Liver (tissue), 7 donors: ENCODE measurements at regions not wholly inside any gene's neighbourhood (a gene's known extent, or its start where the extent isn't known, plus 50 kb on each side); places are given as distances from the start of the nearest gene placed in this dataset.

Experiments
- DNase-seq: peaks from one replicate; pipeline ENCODE4 v3.0.0-alpha.2; 2017; ENCODE audit warnings: low spot score
- H3K27ac ChIP-seq, 2 donors: one replicate each; pipeline ENCODE4 v1.7.0; 2013; ENCODE audit warnings: inconsistent platforms in 2 of 2, low read length in 2 of 2, control low read depth in 1 of 2, low read depth in 1 of 2, mild to moderate bottlenecking in 1 of 2
- H3K27me3 ChIP-seq, 4 donors: one replicate each; pipeline versions ENCODE4 v1.6.1 to v1.7.0; 2013; ENCODE audit warnings: low read length in 3 of 4, inconsistent platforms in 1 of 4, mild to moderate bottlenecking in 1 of 4, moderate library complexity in 1 of 4; ENCODE audit not compliant: control insufficient read depth in 4 of 4, insufficient read depth in 4 of 4
- H3K36me3 ChIP-seq, 4 donors: one replicate each; pipeline versions ENCODE4 v1.6.1 to v1.7.0; 2013; ENCODE audit warnings: low read length in 3 of 4, mild to moderate bottlenecking in 3 of 4, low read depth in 1 of 4, moderate library complexity in 1 of 4; ENCODE audit not compliant: control insufficient read depth in 4 of 4, insufficient read depth in 3 of 4
- H3K4me1 ChIP-seq, 4 donors: one replicate each; pipeline versions ENCODE4 v1.6.1 to v1.7.0; 2013; ENCODE audit warnings: low read length in 3 of 4, mild to moderate bottlenecking in 3 of 4, moderate library complexity in 1 of 4; ENCODE audit not compliant: control insufficient read depth in 4 of 4, insufficient read depth in 4 of 4
- H3K4me3 ChIP-seq, 3 donors: one replicate each; pipeline versions ENCODE4 v1.6.1 to v1.7.0; 2013; ENCODE audit warnings: low read length in 3 of 3, control low read depth in 1 of 3, low read depth in 1 of 3, mild to moderate bottlenecking in 1 of 3
- H3K9ac ChIP-seq, 2 donors: one replicate each; pipeline ENCODE4 v1.7.0; 2013; ENCODE audit warnings: low read length in 2 of 2, mild to moderate bottlenecking in 2 of 2, moderate library complexity in 2 of 2, control low read depth in 1 of 2, low read depth in 1 of 2
- H3K9me3 ChIP-seq, 4 donors: one replicate each; pipeline versions ENCODE4 v1.6.1 to v1.7.0; 2013; ENCODE audit warnings: low read length in 3 of 4; ENCODE audit not compliant: control insufficient read depth in 4 of 4
- EGR1 ChIP-seq, 2 donors: IDR thresholded peaks; 2 replicates each; pipeline ENCODE4 v1.6.1; 2016 to 2018; ENCODE audit warnings: antibody characterized with exemption in 2 of 2, low read depth in 2 of 2
- FOXA1 ChIP-seq: IDR thresholded peaks from 2 replicates; pipeline ENCODE4 v1.6.1; 2016; ENCODE audit warnings: antibody characterized with exemption
- FOXA2 ChIP-seq: IDR thresholded peaks from 2 replicates; pipeline ENCODE4 v1.6.1; 2016; ENCODE audit warnings: antibody characterized with exemption
- GABPA ChIP-seq, 2 donors: IDR thresholded peaks in 1 of 2; conservative IDR thresholded peaks in 1 of 2; 2 replicates each; pipeline ENCODE4 v1.6.1; 2016; ENCODE audit warnings: antibody characterized with exemption in 2 of 2, mild to moderate bottlenecking in 1 of 2, moderate library complexity in 1 of 2
- HNF4A ChIP-seq, 2 donors: conservative IDR thresholded peaks; 2 replicates each; pipeline ENCODE4 v1.6.1; 2016; ENCODE audit warnings: antibody characterized with exemption in 2 of 2, mild to moderate bottlenecking in 2 of 2
- HNF4G ChIP-seq: IDR thresholded peaks from 2 replicates; pipeline ENCODE4 v1.6.1; 2016; ENCODE audit warnings: antibody characterized with exemption
- JUND ChIP-seq, 2 donors: IDR thresholded peaks; 2 replicates each; pipeline ENCODE4 v1.6.1; 2016; ENCODE audit warnings: antibody characterized with exemption in 2 of 2
- NR2F2 ChIP-seq: IDR thresholded peaks from 2 replicates; pipeline ENCODE4 v1.6.1; 2016; ENCODE audit warnings: antibody characterized with exemption
- RAD21 ChIP-seq, 2 donors: IDR thresholded peaks; 2 replicates each; pipeline ENCODE4 v1.6.1; 2016; ENCODE audit warnings: antibody characterized with exemption in 2 of 2, mild to moderate bottlenecking in 2 of 2
- RXRA ChIP-seq, 2 donors: IDR thresholded peaks; 2 replicates each; pipeline ENCODE4 v1.6.1; 2017 to 2018; ENCODE audit warnings: antibody characterized with exemption in 2 of 2, mild to moderate bottlenecking in 1 of 2
- SP1 ChIP-seq: IDR thresholded peaks from 2 replicates; pipeline ENCODE4 v1.6.1; 2018; ENCODE audit warnings: antibody characterized with exemption, mild to moderate bottlenecking
- TAF1 ChIP-seq: conservative IDR thresholded peaks from 2 replicates; pipeline ENCODE4 v1.6.1; 2016; ENCODE audit warnings: antibody characterized with exemption, mild to moderate bottlenecking
- YY1 ChIP-seq: IDR thresholded peaks from 2 replicates; pipeline ENCODE4 v1.6.1; 2016; ENCODE audit warnings: antibody characterized with exemption, mild to moderate bottlenecking
- WGBS: extraction: QIAGEN DNeasy Blood & Tissue Kit; methylation state at CpG from one replicate; pipeline ENCODE4 v1.1.7; 2013; 5-methylcytosine and 5-hydroxymethylcytosine counted together
- TF ChIP-seq, protein P1 (sequence below): IDR thresholded peaks from 2 replicates; pipeline ENCODE4 v1.6.1; 2016; ENCODE audit warnings: antibody characterized with exemption
- TF ChIP-seq, protein P2 (sequence below): IDR thresholded peaks from 2 replicates; pipeline ENCODE4 v1.6.1; 2016; ENCODE audit warnings: antibody characterized with exemption, mild to moderate bottlenecking
- TF ChIP-seq, protein P3 (sequence below): IDR thresholded peaks from 2 replicates; pipeline ENCODE4 v1.6.1; 2016; ENCODE audit warnings: antibody characterized with exemption
- TF ChIP-seq, protein P4 (sequence below): IDR thresholded peaks from 2 replicates; pipeline ENCODE4 v1.6.1; 2016; ENCODE audit warnings: antibody characterized with exemption
- donor health status: healthy.
- donor health status: healthy.
- donor health status: healthy.
- donor health status: healthy.

DNA sequence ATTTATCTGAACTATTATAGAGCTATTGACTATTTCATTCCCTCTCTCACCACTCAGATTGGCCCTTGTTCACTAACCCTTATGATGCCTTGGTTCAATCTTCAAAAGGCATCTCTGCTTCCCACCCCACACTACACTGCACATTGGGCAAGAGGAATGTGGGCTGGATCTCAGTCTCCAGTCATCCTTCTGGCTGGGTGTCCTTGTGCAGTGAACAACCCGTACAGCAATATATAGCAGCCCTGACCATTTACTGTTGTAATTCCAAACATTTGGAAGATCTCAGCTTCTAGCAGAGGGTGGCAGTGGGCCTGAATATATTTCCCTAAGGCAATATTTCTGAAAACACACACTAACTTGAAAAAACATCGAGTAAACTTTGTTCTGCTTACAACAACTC is 199.2 kb upstream of the GDNF start:
- DNase-seq = no peak
- Histone ChIP-seq H3K36me3 (no peaks in the 10 kb centered on the region), H3K27me3 (no peaks in the 10 kb centered on the region), H3K9me3 (no peaks in the 10 kb centered on the region), H3K27ac (no peak overlapping the region), H3K4me1 (no peaks in the 10 kb centered on the region), H3K9ac (no peak overlapping the region), H3K4me3 (no peak overlapping the region)
- TF ChIP-seq RXRA (IDR thresholded peaks at IDR 0.05) (no peak), FOXA2 (no peak), HNF4A (conservative IDR thresholded peaks at IDR 0.05) (no peak)
- WGBS = 88% methylated on average over 2 of the region's 2 CpGs

DNA sequence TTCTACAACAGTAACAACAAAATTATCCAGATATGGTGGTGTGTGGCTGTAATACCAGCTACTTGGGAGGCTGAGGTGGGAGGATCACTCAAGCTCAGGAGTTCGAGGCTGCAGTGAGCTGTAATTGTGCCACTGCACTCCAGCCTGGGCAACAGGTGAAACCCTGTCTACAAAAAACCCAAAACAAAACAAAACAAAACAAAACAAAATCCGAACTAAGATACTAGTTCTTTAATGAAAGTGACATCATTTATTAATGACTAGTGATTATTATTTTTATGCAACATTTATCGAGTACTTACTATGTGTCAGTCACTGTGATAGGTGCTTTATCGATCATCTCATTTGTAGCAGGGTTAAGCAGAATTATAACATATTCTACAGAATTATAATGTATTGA is 196.9 kb upstream of the GDNF start:
- DNase-seq = no peak
- H3K9me3 ChIP-seq = no peaks in the 10 kb centered on the region
- no peaks in the 10 kb centered on the region for H3K36me3 ChIP-seq
- no peak overlapping the region for H3K4me3 ChIP-seq
- no peak overlapping the region for H3K27ac ChIP-seq
- TF ChIP-seq SP1 = no peak
- TF ChIP-seq, protein P1, sequence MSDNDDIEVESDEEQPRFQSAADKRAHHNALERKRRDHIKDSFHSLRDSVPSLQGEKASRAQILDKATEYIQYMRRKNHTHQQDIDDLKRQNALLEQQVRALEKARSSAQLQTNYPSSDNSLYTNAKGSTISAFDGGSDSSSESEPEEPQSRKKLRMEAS = no peak
- no peak for TF ChIP-seq RXRA (IDR thresholded peaks at IDR 0.05)
- no peak for TF ChIP-seq HNF4G
- TF ChIP-seq JUND (IDR thresholded peaks at IDR 0.05) = no peak
- no peak for TF ChIP-seq RAD21 (IDR thresholded peaks at IDR 0.05)
- TF ChIP-seq TAF1 = no peak
- TF ChIP-seq, protein P2, sequence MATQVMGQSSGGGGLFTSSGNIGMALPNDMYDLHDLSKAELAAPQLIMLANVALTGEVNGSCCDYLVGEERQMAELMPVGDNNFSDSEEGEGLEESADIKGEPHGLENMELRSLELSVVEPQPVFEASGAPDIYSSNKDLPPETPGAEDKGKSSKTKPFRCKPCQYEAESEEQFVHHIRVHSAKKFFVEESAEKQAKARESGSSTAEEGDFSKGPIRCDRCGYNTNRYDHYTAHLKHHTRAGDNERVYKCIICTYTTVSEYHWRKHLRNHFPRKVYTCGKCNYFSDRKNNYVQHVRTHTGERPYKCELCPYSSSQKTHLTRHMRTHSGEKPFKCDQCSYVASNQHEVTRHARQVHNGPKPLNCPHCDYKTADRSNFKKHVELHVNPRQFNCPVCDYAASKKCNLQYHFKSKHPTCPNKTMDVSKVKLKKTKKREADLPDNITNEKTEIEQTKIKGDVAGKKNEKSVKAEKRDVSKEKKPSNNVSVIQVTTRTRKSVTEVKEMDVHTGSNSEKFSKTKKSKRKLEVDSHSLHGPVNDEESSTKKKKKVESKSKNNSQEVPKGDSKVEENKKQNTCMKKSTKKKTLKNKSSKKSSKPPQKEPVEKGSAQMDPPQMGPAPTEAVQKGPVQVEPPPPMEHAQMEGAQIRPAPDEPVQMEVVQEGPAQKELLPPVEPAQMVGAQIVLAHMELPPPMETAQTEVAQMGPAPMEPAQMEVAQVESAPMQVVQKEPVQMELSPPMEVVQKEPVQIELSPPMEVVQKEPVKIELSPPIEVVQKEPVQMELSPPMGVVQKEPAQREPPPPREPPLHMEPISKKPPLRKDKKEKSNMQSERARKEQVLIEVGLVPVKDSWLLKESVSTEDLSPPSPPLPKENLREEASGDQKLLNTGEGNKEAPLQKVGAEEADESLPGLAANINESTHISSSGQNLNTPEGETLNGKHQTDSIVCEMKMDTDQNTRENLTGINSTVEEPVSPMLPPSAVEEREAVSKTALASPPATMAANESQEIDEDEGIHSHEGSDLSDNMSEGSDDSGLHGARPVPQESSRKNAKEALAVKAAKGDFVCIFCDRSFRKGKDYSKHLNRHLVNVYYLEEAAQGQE = no peak
- no peak for TF ChIP-seq NR2F2
- no peak overlapping the region for H3K9ac ChIP-seq
- no peaks in the 10 kb centered on the region for H3K4me1 ChIP-seq
- 71% methylated on average over 4 of the region's 4 CpGs for WGBS
- no peaks in the 10 kb centered on the region for H3K27me3 ChIP-seq

DNA sequence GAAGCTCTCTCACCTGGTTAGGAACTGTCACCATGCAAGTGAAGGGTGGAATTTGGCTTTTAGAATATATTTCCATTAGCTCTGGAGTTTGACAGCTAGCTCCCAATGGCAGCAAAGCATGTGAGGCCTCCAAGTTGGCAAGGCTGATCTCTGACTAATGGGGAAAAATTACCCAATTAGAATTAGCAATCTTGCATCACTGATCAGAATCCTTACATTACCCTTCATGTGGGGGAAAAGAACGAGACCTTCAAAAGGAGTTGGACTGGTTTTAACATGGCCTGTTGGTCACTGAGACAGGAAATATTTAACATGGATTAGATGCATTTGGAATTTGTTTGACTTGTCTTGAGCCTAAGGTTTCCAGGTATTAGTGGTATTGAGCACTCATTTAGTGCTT is 192.3 kb upstream of the GDNF start:
- H3K27ac ChIP-seq = no peak overlapping the region
- TF ChIP-seq YY1 = no peak
- TF ChIP-seq SP1 = no peak
- TF ChIP-seq, protein P2 = no peak
- TF ChIP-seq RXRA (IDR thresholded peaks at IDR 0.05) = no peak
- no peak for TF ChIP-seq GABPA (IDR thresholded peaks at IDR 0.05 in 1 of 2, conservative IDR thresholded peaks at IDR 0.05 in 1 of 2)
- no peak for TF ChIP-seq NR2F2
- TF ChIP-seq, protein P1 = no peak
- TF ChIP-seq JUND (IDR thresholded peaks at IDR 0.05) = no peak
- no peak for TF ChIP-seq HNF4A (conservative IDR thresholded peaks at IDR 0.05)
- TF ChIP-seq, protein P3, sequence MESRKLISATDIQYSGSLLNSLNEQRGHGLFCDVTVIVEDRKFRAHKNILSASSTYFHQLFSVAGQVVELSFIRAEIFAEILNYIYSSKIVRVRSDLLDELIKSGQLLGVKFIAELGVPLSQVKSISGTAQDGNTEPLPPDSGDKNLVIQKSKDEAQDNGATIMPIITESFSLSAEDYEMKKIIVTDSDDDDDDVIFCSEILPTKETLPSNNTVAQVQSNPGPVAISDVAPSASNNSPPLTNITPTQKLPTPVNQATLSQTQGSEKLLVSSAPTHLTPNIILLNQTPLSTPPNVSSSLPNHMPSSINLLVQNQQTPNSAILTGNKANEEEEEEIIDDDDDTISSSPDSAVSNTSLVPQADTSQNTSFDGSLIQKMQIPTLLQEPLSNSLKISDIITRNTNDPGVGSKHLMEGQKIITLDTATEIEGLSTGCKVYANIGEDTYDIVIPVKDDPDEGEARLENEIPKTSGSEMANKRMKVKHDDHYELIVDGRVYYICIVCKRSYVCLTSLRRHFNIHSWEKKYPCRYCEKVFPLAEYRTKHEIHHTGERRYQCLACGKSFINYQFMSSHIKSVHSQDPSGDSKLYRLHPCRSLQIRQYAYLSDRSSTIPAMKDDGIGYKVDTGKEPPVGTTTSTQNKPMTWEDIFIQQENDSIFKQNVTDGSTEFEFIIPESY = no peak
- TF ChIP-seq EGR1 (IDR thresholded peaks at IDR 0.05; ENCODE audit: low read depth in 2 of 2) = no peak
- TF ChIP-seq RAD21 (IDR thresholded peaks at IDR 0.05) = no peak
- TF ChIP-seq, protein P4, sequence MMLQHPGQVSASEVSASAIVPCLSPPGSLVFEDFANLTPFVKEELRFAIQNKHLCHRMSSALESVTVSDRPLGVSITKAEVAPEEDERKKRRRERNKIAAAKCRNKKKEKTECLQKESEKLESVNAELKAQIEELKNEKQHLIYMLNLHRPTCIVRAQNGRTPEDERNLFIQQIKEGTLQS = no peak
- TF ChIP-seq HNF4G = no peak
- TF ChIP-seq FOXA1 = no peak
- no peak for TF ChIP-seq TAF1
- WGBS = 90% methylated on average over 1 of the region's 1 CpG
- H3K9ac ChIP-seq = no peak overlapping the region
- H3K36me3 ChIP-seq = no peaks in the 10 kb centered on the region
- H3K4me1 ChIP-seq = no peaks in the 10 kb centered on the region
- DNase-seq = no peak
- no peaks in the 10 kb centered on the region for H3K27me3 ChIP-seq
- H3K4me3 ChIP-seq = no peak overlapping the region
- H3K9me3 ChIP-seq = no peaks in the 10 kb centered on the region
